ENCODE measurements at regions not wholly inside any gene's neighbourhood (a gene's known extent, or its start where the extent isn't known, plus 50 kb on each side); places are given as distances from the start of the nearest gene placed in this dataset.

- TF ChIP-seq, protein P1, sequence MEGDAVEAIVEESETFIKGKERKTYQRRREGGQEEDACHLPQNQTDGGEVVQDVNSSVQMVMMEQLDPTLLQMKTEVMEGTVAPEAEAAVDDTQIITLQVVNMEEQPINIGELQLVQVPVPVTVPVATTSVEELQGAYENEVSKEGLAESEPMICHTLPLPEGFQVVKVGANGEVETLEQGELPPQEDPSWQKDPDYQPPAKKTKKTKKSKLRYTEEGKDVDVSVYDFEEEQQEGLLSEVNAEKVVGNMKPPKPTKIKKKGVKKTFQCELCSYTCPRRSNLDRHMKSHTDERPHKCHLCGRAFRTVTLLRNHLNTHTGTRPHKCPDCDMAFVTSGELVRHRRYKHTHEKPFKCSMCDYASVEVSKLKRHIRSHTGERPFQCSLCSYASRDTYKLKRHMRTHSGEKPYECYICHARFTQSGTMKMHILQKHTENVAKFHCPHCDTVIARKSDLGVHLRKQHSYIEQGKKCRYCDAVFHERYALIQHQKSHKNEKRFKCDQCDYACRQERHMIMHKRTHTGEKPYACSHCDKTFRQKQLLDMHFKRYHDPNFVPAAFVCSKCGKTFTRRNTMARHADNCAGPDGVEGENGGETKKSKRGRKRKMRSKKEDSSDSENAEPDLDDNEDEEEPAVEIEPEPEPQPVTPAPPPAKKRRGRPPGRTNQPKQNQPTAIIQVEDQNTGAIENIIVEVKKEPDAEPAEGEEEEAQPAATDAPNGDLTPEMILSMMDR (IDR thresholded peaks at IDR 0.05; ENCODE audit: borderline replicate concordance, extremely low read depth, low read length, poor library complexity, severe bottlenecking), result no peak
- TF ChIP-seq EZH2 (IDR thresholded peaks at IDR 0.05; ENCODE audit: borderline replicate concordance, low read depth, low read length, severe bottlenecking), result no peak
These were observed 183.5 kb downstream of the HNMT start for GRCh38 chr2:138147796-138148195.
